HG03060 (cell line): ENCODE measurements at regions not wholly inside any gene's neighbourhood (a gene's known extent, or its start where the extent isn't known, plus 50 kb on each side); places are given as distances from the start of the nearest gene placed in this dataset.
"Not testable (repeated sequence)": the region's sequence is repeated elsewhere in the genome, so short reads cannot be mapped to it uniquely, and the experiment has no call there.

Source experiments
- ATAC-seq: cut with Tn5 transposase; IDR thresholded peaks from one replicate; pipeline ENCODE4 v1.9.1; 2021; ENCODE audit warnings: low read depth, moderate number of reproducible peaks; ENCODE audit not compliant: unreplicated experiment

- no peak for ATAC-seq
Measured at GRCh38 chr3:34678575-34678974, 880.1 kb downstream of the PDCD6IP start.

GRCh38 chr3:34679055-34679454 is 880.6 kb downstream of the PDCD6IP start:
- not testable (repeated sequence) for ATAC-seq

GRCh38 chr3:34683851-34684250 is 885.4 kb downstream of the PDCD6IP start:
- ATAC-seq: no peak

GRCh38 chr3:34686541-34686940 is 888.1 kb downstream of the PDCD6IP start:
- ATAC-seq: no peak

- ATAC-seq: no peak
Measured at GRCh38 chr3:34687671-34688070, 889.2 kb downstream of the PDCD6IP start.

- ATAC-seq: no peak
Measured at GRCh38 chr3:34696831-34697230, 898.4 kb downstream of the PDCD6IP start.

GRCh38 chr3:34703053-34703452 is 904.6 kb downstream of the PDCD6IP start:
- ATAC-seq: no peak

GRCh38 chr3:34724916-34725499 is 914.3 kb upstream of the ARPP21 start:
- no peak for ATAC-seq

- ATAC-seq: no peak
Measured at GRCh38 chr3:34725774-34726173, 913.6 kb upstream of the ARPP21 start.

- ATAC-seq: no peak
Measured at GRCh38 chr3:34727700-34728099, 911.6 kb upstream of the ARPP21 start.

GRCh38 chr3:34742151-34742550 is 897.2 kb upstream of the ARPP21 start:
- no peak for ATAC-seq

GRCh38 chr3:34758630-34759261 is 880.6 kb upstream of the ARPP21 start:
- no peak for ATAC-seq

- no peak for ATAC-seq
Measured at GRCh38 chr3:34777386-34777785, 861.9 kb upstream of the ARPP21 start.

- ATAC-seq: no peak
Measured at GRCh38 chr3:34779092-34779491, 860.2 kb upstream of the ARPP21 start.

GRCh38 chr3:34780294-34780693 is 859.0 kb upstream of the ARPP21 start:
- no peak for ATAC-seq

- no peak for ATAC-seq
Measured at GRCh38 chr3:34780973-34781372, 858.4 kb upstream of the ARPP21 start.

GRCh38 chr3:34782871-34783270 is 856.5 kb upstream of the ARPP21 start:
- ATAC-seq: no peak

GRCh38 chr3:34783876-34784275 is 855.4 kb upstream of the ARPP21 start:
- no peak for ATAC-seq

- ATAC-seq: no peak
Measured at GRCh38 chr3:34793057-34793456, 846.3 kb upstream of the ARPP21 start.

GRCh38 chr3:34807611-34808010 is 831.7 kb upstream of the ARPP21 start:
- no peak for ATAC-seq

GRCh38 chr3:34808287-34808686 is 831.0 kb upstream of the ARPP21 start:
- ATAC-seq: no peak

GRCh38 chr3:34828847-34829246 is 810.5 kb upstream of the ARPP21 start:
- no peak for ATAC-seq
